NCI-H2196 treated with DMSO at 0.1 percent for 48 hours (cell line): ENCODE measurements at regions not wholly inside any gene's neighbourhood (a gene's known extent, or its start where the extent isn't known, plus 50 kb on each side); places are given as distances from the start of the nearest gene placed in this dataset.
"Not testable (repeated sequence)": the region's sequence is repeated elsewhere in the genome, so short reads cannot be mapped to it uniquely, and the experiment has no call there.

Experiments used
- DNase-seq: peaks from one replicate; lab custom pipeline; 2025; ENCODE audit not compliant: unreplicated experiment; lab: John Stamatoyannopoulos, UW

DNA sequence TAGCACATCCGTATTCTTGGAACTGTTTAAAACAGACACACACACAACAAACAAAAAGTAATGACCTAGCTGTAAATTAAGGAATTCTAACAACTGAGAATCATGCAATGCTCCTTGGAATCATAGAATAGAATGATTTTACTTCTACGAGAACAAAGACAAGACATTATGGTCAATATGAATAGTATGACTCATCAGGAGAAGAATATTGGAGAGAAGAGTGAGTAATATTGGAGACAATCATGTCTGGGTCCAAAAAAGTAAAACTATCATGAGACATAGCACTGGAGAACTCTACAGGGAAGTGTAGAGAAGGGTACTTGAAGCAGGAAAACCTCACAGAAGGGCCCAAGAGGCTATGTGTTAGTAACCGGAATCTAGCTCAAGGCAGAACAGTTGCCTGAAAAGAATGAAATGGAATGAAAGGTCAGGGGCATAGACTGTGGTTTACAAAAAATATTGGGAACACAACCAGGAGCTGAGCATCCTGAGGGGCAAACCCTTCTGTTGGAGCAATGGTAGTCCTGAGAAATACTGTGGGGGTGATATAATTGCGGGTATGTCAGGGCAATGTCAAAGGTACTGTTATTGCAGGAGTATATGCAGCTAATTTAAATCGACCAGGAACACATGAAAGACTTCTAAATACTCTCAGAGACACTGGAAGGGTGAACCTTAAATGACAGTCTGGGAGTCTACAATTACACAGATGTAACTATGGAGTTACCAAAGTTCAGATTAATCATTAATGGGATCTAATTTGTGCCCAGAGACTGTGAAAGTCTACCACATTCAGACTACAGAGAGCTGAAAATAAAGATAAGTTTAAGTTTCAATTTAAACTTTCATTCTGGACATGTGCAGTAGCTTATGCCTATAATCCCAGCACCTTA, 201.2 kb downstream of the BCHE start:
- no peak for DNase-seq

GRCh38 chr3:165624761-165625160, 212.5 kb downstream of the BCHE start:
- no peak for DNase-seq

GRCh38 chr3:165622356-165622755, 214.9 kb downstream of the BCHE start:
- DNase-seq, result no peak

- DNase-seq, result no peak
These were observed 218.2 kb downstream of the BCHE start for GRCh38 chr3:165619069-165619468.

GRCh38 chr3:165617134-165617533, 220.1 kb downstream of the BCHE start:
- no peak for DNase-seq

GRCh38 chr3:165614337-165614736, 222.9 kb downstream of the BCHE start:
- no peak for DNase-seq

GRCh38 chr3:165613014-165613413, 224.2 kb downstream of the BCHE start:
- no peak for DNase-seq

- no peak for DNase-seq
These were observed 230.0 kb downstream of the BCHE start for GRCh38 chr3:165607221-165607620.

- no peak for DNase-seq
These were observed 234.0 kb downstream of the BCHE start for GRCh38 chr3:165603196-165603595.

- not testable (repeated sequence) for DNase-seq
These were observed 264.7 kb downstream of the BCHE start for GRCh38 chr3:165572566-165572965.

DNA sequence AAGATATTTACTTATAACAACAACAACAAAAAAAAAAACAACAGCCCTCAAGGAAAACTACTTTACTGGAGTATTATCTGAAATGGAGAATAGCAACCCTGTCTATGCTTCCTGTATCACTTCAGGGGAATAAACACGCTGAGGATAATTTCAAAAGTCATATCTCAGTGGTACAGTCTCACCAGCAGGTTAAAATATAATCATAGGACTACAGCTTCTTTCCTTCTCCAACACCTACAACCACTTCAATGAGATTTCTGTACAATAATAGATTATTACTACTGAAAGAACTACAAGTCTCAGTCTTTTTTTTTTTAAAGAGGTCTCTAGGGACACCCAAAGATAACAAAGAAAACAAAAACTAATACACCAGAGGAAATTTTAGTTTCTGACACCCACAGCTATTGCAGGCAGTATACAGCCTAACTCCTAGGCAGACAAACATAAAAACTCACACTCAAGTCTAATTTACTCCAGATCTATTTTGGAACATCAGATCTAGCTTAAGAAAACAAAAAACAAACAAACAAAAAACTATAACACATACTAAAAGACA, 268.2 kb downstream of the BCHE start:
- DNase-seq, result no peak

GRCh38 chr3:165555785-165556184, 281.4 kb downstream of the BCHE start:
- DNase-seq, result no peak

- DNase-seq, result no peak
These were observed 283.9 kb downstream of the BCHE start for GRCh38 chr3:165553371-165553770.

- no peak for DNase-seq
These were observed 287.6 kb downstream of the BCHE start for GRCh38 chr3:165549665-165550064.

DNA sequence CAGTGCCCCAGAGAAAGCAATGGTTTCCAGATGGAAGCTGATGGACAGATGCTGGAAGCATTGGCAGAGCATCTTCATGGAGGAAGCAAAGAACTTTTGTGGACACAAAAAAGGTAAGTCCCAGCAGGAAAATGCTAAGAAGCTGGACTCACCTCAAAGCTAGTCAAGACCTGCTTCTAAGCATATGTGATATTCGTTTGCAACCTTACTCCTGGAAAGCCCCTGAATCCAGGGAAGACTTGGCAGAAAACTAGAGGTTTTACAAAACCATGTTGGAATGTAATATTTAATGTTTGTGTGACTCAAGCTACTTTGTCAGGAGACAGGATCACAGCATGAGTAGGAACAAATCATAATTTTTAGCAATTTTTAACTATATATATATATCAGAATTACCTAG, 288.2 kb downstream of the BCHE start:
- DNase-seq, result no peak

DNA sequence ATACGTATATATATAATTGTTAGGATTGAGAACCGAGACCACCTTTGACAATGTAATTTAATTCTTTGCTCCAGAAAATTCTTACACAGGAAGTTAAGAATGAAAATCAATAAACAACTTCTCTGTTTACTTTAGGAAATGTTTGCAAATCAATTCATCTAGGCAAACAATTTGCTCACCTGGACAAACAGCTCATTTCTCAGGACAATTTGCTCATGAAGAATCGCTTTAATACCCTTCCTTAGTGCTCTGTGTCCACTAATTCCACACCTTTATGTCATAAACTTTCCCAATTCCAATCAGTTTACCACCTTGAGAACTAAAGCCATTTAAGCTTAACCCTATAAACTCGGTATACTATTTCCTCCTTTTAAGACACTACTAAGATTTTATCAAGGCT, 292.2 kb downstream of the BCHE start:
- DNase-seq, result no peak

DNA sequence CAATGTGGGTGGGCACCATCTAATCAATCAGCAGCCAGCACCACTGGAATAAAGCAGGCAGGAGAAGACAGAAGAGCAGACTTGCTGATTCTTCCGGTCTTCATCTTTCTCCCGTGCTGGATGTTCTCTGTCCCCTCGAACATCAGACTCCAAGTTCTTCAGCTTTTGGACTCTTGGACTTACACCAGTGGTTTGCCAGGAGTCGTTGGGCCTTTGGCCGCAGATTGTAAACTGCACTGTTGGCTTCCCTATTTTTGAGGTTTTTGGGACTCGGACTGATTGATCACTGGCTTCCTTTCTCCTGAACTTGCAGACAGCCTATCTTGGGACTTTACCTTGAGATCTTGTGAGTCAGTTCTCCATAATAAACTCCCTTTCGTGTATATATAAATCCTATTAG, 292.8 kb downstream of the BCHE start:
- DNase-seq, result no peak

DNA sequence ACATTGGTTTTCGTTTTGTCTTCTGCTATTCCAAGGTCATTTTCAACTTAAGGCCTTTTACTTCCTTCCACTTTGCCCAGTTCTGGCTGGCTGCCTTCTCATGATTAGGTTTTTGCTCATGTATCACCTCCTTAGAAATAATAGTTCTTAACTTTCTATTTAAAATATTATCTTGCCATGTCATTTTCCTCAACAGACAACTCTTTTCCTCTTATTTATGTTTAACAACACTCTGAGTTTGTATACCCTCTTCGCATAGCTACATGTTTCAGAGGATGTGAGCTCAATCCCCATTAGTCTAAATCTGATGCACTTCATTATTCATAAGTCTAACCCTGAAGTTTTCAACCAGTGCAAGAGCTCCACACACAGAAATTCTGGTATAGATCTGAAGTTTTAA, 299.1 kb downstream of the BCHE start:
- no peak for DNase-seq

DNA sequence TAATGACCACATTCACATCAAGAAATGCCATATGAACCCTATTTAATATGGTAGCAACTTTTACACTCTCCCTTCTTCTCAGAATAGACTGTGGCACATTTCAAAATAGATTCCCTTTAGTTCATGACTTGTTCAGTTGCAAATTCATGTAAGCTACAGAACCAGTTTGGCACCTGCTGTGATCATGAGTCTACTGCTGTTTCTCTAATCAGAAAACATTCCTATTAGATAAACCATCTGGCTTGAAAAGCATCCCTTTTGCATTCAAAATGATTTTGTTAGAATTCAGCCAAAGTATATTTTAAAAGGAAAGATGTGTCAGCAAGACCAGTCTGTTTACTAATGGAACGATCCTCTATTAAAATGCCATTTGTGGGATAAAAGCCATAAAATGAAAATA, 304.4 kb downstream of the BCHE start:
- no peak for DNase-seq

DNA sequence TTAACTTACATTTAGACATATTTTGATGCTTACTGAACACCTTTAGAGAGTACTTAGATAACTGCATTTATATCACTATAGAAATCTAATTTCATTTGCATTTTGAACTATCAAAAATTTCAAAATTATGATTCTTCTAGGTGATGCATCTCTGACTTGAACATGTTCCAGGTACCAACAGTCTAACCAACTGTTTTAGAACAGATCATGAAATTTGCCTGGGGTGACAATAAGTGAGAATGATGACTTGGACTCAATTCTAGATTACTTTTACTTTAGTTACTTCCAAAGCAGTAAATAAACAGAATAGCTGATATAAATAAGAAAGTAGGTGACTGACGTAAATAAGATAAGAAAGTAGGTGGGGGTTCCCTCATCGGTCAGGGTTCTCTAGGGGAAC, 307.8 kb downstream of the BCHE start:
- DNase-seq, result no peak

DNA sequence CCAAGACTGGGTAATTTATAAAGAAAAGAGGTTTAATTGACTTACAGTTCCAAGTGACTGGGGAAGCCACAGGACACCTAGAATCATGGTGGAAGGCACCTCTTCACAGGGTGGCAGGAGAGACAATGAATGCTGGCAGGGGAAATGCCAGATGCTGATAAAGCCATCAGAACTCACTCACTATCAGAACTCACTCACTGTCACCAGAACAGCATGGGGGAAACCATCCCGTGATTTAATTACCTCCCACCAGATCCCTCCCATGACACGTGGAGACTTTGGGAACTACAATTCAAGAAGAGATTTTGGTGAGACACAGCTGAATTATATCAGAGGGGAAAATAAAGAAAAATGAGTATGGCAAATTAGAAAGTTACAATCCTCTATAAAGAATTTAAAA, 310.9 kb downstream of the BCHE start:
- no peak for DNase-seq

GRCh38 chr3:165523801-165524200, 313.4 kb downstream of the BCHE start:
- DNase-seq, result no peak

DNA sequence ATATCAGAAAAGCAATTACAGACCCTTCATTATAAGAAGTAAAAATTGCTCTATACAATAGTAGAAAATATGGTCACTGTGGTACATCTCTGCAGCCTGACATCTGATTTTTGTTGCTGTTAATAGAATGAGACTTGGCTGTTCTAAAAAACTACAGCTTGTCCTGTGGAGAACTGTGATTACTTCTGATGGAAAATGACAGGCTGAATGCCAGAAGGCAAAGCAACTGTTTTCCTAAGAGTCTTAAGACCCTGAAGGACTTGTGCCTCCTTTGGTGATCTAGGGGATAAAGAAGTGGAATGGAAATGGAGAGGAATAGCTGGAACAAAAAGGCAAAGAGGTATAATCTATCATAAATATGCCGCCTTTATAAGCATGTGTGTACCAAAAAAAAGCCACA, 314.8 kb downstream of the BCHE start:
- DNase-seq, result no peak
